ENCODE measurements at regions not wholly inside any gene's neighbourhood (a gene's known extent, or its start where the extent isn't known, plus 50 kb on each side); places are given as distances from the start of the nearest gene placed in this dataset.

GRCh38 chr2:200095436-200095835 is 140.1 kb downstream of the MAIP1 start:
- TF ChIP-seq CTCF (IDR thresholded peaks at IDR 0.05) (no peak), POLR2A (IDR thresholded peaks at IDR 0.05) (no peak), EP300 (IDR thresholded peaks at IDR 0.05) (no peak)
